Head of caudate nucleus (tissue), 42 donors: ENCODE measurements at regions not wholly inside any gene's neighbourhood (a gene's known extent, or its start where the extent isn't known, plus 50 kb on each side); places are given as distances from the start of the nearest gene placed in this dataset.

Experiments
- DNase-seq, 42 donors: peaks; one replicate each; pipeline versions ENCODE4 v3.0.0 to v3.0.0-alpha.2; 2020 to 2021; ENCODE audit warnings: mixed read lengths in 7 of 42
- intact Hi-C: fragments of 100-400 bp; cut with DNase I; formaldehyde crosslinking; loops from one replicate; pipeline ENCODE4 v1.15.0; 2022

- DNase-seq: no peak
- intact Hi-C loops: no loop called here
Observed at GRCh38 chr6:163901681-163902080, 487.2 kb downstream of the QKI start.

GRCh38 chr6:163900570-163900969 is 486.1 kb downstream of the QKI start:
- intact Hi-C loops: no loop called here
- no peak for DNase-seq

- intact Hi-C loops: no loop called here
- DNase-seq: no peak
Observed at GRCh38 chr6:163897669-163898068, 483.2 kb downstream of the QKI start.

- intact Hi-C loops: no loop called here
- DNase-seq: peak in 4 of 42 donors; percentile 7 to 20 (median 10)
Observed at GRCh38 chr6:163897030-163897429, 482.5 kb downstream of the QKI start.

- intact Hi-C loops: no loop called here
- no peak for DNase-seq
Observed at GRCh38 chr6:163895162-163895561, 480.6 kb downstream of the QKI start.

- no peak for DNase-seq
- intact Hi-C loops: no loop called here
Observed at GRCh38 chr6:163893609-163894189, 479.2 kb downstream of the QKI start.

GRCh38 chr6:163892824-163893561 is 478.5 kb downstream of the QKI start:
- intact Hi-C loops: no loop called here
- no peak for DNase-seq

- intact Hi-C loops: no loop called here
- DNase-seq: no peak
Observed at GRCh38 chr6:163889904-163890514, 475.5 kb downstream of the QKI start.

- intact Hi-C loops: no loop called here
- DNase-seq: no peak
Observed at GRCh38 chr6:163888030-163888819, 473.7 kb downstream of the QKI start.

- intact Hi-C loops: no loop called here
- no peak for DNase-seq
Observed at GRCh38 chr6:163886428-163886827, 471.9 kb downstream of the QKI start.

GRCh38 chr6:163883984-163884383 is 469.5 kb downstream of the QKI start:
- no peak for DNase-seq
- intact Hi-C loops: no loop called here

GRCh38 chr6:163878698-163879097 is 464.2 kb downstream of the QKI start:
- no peak for DNase-seq
- intact Hi-C loops: no loop called here

- DNase-seq: no peak
- intact Hi-C loops: no loop called here
Observed at GRCh38 chr6:163877877-163878639, 463.5 kb downstream of the QKI start.

GRCh38 chr6:163876391-163876790 is 461.9 kb downstream of the QKI start:
- DNase-seq: no peak

GRCh38 chr6:163874784-163875183 is 460.3 kb downstream of the QKI start:
- DNase-seq: no peak
- intact Hi-C loops: no loop called here

More at GRCh38 chr6:163876391-163876790, 461.9 kb downstream of the QKI start:
- intact Hi-C loops: no loop called here

- intact Hi-C loops: no loop called here
- DNase-seq: no peak
Observed at GRCh38 chr6:163872335-163872734, 457.8 kb downstream of the QKI start.

GRCh38 chr6:163871616-163872015 is 457.1 kb downstream of the QKI start:
- DNase-seq: no peak
- intact Hi-C loops: no loop called here

GRCh38 chr6:163867518-163868292 is 453.2 kb downstream of the QKI start:
- intact Hi-C loops: no loop called here
- DNase-seq: peak in 8 of 42 donors; percentile 7 to 54 (median 30)
